ENCODE measurements at regions not wholly inside any gene's neighbourhood (a gene's known extent, or its start where the extent isn't known, plus 50 kb on each side); places are given as distances from the start of the nearest gene placed in this dataset.

- Mint-ChIP-seq H3K4me3 (no peak overlapping the region), H3K36me3 (no peaks in the 10 kb centered on the region), H3K4me1 (ENCODE audit: unreplicated experiment) (peaks cover 11% of the 10 kb centered on the region), H3K9me3 (peaks cover 10% of the 10 kb centered on the region), H3K27me3 (no peaks in the 10 kb centered on the region), H3K27ac (no peak overlapping the region)
- DNase-seq (ENCODE audit: extremely low spot score, unreplicated experiment) = no peak
- TF ChIP-seq CTCF (conservative IDR thresholded peaks at IDR 0.05) = no peak
These were observed 51.0 kb upstream of the DSC1 start for GRCh38 chr18:31213641-31214040.

GRCh38 chr18:31217038-31217849 lies 54.6 kb upstream of the DSC1 start:
- no peaks in the 10 kb centered on the region for H3K36me3 Mint-ChIP-seq
- H3K27me3 Mint-ChIP-seq = no peaks in the 10 kb centered on the region
- H3K27ac Mint-ChIP-seq = peak overlapping the region; percentile 19
- H3K9me3 Mint-ChIP-seq = peaks cover 18% of the 10 kb centered on the region
- H3K4me3 Mint-ChIP-seq = no peak overlapping the region
- no peak for DNase-seq (ENCODE audit: extremely low spot score, unreplicated experiment)
- TF ChIP-seq CTCF (conservative IDR thresholded peaks at IDR 0.05) = no peak
- peaks cover 6% of the 10 kb centered on the region for H3K4me1 Mint-ChIP-seq (ENCODE audit: unreplicated experiment)

GRCh38 chr18:31218671-31219383 lies 56.2 kb upstream of the DSC1 start:
- Mint-ChIP-seq H3K4me1 (ENCODE audit: unreplicated experiment) (peaks cover 6% of the 10 kb centered on the region), H3K27me3 (no peaks in the 10 kb centered on the region), H3K9me3 (peaks cover 21% of the 10 kb centered on the region), H3K27ac (no peak overlapping the region), H3K36me3 (no peaks in the 10 kb centered on the region), H3K4me3 (no peak overlapping the region)
- no peak for DNase-seq (ENCODE audit: extremely low spot score, unreplicated experiment)
- no peak for TF ChIP-seq CTCF (conservative IDR thresholded peaks at IDR 0.05)

GRCh38 chr18:31219395-31219794 lies 56.7 kb upstream of the DSC1 start:
- H3K27ac Mint-ChIP-seq = no peak overlapping the region
- H3K9me3 Mint-ChIP-seq = peaks cover 21% of the 10 kb centered on the region

GRCh38 chr18:31223371-31223770 lies 60.7 kb upstream of the DSC1 start:
- Mint-ChIP-seq H3K27me3 (no peaks in the 10 kb centered on the region), H3K36me3 (no peaks in the 10 kb centered on the region), H3K4me1 (ENCODE audit: unreplicated experiment) (peaks cover 16% of the 10 kb centered on the region), H3K27ac (no peak overlapping the region), H3K4me3 (no peak overlapping the region), H3K9me3 (peaks cover 23% of the 10 kb centered on the region)
- no peak for DNase-seq (ENCODE audit: extremely low spot score, unreplicated experiment)
- no peak for TF ChIP-seq CTCF (conservative IDR thresholded peaks at IDR 0.05)

More at GRCh38 chr18:31219395-31219794, 56.7 kb upstream of the DSC1 start:
- Mint-ChIP-seq H3K27me3 (no peaks in the 10 kb centered on the region), H3K4me1 (ENCODE audit: unreplicated experiment) (peaks cover 6% of the 10 kb centered on the region), H3K4me3 (no peak overlapping the region), H3K36me3 (no peaks in the 10 kb centered on the region)
- no peak for DNase-seq (ENCODE audit: extremely low spot score, unreplicated experiment)
- TF ChIP-seq CTCF (conservative IDR thresholded peaks at IDR 0.05) = no peak
